Hepatocyte (in vitro differentiated cells): ENCODE measurements at regions not wholly inside any gene's neighbourhood (a gene's known extent, or its start where the extent isn't known, plus 50 kb on each side); places are given as distances from the start of the nearest gene placed in this dataset.

Experiments used
- EZH2 ChIP-seq: fragments of 200-600 bp; sonication (generic); IDR thresholded peaks from 2 replicates; pipeline ENCODE4 v1.6.1; 2016; ENCODE audit warnings: antibody characterized with exemption, mild to moderate bottlenecking, borderline replicate concordance
- TF ChIP-seq, protein P1 (sequence below): fragments of 200-600 bp; sonication (generic); IDR thresholded peaks from 2 replicates; pipeline ENCODE4 v1.5.1; 2016; ENCODE audit warnings: antibody characterized with exemption, mild to moderate bottlenecking; ENCODE audit not compliant: poor library complexity

DNA sequence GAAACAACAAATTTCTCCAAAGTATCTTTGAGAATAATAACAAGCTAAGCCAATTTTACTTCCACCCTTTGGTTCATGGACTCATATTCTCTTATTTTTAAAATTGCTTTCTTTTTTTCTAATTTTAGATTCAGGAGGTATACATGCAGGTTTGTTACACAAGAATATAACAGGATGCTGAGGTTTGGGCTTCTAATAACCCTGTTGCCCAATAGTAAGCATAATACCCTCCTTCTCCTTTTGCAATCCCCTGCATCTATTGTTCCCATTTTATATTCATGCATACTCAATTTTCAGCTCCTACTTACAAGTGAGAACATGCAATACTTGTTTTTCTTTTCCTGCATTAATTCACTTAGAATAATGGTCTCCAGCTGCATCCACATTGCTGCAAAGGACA lies 202.3 kb upstream of the FSTL5 start:
- TF ChIP-seq EZH2, result no peak
- TF ChIP-seq, protein P1, sequence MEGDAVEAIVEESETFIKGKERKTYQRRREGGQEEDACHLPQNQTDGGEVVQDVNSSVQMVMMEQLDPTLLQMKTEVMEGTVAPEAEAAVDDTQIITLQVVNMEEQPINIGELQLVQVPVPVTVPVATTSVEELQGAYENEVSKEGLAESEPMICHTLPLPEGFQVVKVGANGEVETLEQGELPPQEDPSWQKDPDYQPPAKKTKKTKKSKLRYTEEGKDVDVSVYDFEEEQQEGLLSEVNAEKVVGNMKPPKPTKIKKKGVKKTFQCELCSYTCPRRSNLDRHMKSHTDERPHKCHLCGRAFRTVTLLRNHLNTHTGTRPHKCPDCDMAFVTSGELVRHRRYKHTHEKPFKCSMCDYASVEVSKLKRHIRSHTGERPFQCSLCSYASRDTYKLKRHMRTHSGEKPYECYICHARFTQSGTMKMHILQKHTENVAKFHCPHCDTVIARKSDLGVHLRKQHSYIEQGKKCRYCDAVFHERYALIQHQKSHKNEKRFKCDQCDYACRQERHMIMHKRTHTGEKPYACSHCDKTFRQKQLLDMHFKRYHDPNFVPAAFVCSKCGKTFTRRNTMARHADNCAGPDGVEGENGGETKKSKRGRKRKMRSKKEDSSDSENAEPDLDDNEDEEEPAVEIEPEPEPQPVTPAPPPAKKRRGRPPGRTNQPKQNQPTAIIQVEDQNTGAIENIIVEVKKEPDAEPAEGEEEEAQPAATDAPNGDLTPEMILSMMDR, result no peak
